MM.1S (cell line): ENCODE measurements at regions not wholly inside any gene's neighbourhood (a gene's known extent, or its start where the extent isn't known, plus 50 kb on each side); places are given as distances from the start of the nearest gene placed in this dataset.

Experiments used
- CTCF ChIP-seq: fragments of 300-600 bp; sonication (generic); IDR thresholded peaks from 2 replicates; pipeline ENCODE4 v1.5.1; 2016; ENCODE audit warnings: antibody characterized with exemption, low read length, mixed read lengths
- EZH2 ChIP-seq: fragments of 300-600 bp; sonication (generic); optimal IDR thresholded peaks from 2 replicates; pipeline ENCODE3; 2017; ENCODE audit warnings: low read depth, mild to moderate bottlenecking, antibody characterized with exemption, low read length, mixed read lengths
- EZH2phosphoT487 ChIP-seq: fragments of 300-600 bp; sonication (generic); IDR thresholded peaks from 2 replicates; pipeline ENCODE4 v1.6.1; 2018; ENCODE audit warnings: antibody characterized with exemption, low read length

- no peak for TF ChIP-seq CTCF
- no peak for TF ChIP-seq EZH2
- TF ChIP-seq EZH2phosphoT487, result no peak
Measured at GRCh38 chr20:22452442-22453011, 131.8 kb downstream of the FOXA2 start.
